ENCODE measurements at regions not wholly inside any gene's neighbourhood (a gene's known extent, or its start where the extent isn't known, plus 50 kb on each side); places are given as distances from the start of the nearest gene placed in this dataset.
"Not testable (repeated sequence)": the region's sequence is repeated elsewhere in the genome, so short reads cannot be mapped to it uniquely, and the experiment has no call there.

DNA sequence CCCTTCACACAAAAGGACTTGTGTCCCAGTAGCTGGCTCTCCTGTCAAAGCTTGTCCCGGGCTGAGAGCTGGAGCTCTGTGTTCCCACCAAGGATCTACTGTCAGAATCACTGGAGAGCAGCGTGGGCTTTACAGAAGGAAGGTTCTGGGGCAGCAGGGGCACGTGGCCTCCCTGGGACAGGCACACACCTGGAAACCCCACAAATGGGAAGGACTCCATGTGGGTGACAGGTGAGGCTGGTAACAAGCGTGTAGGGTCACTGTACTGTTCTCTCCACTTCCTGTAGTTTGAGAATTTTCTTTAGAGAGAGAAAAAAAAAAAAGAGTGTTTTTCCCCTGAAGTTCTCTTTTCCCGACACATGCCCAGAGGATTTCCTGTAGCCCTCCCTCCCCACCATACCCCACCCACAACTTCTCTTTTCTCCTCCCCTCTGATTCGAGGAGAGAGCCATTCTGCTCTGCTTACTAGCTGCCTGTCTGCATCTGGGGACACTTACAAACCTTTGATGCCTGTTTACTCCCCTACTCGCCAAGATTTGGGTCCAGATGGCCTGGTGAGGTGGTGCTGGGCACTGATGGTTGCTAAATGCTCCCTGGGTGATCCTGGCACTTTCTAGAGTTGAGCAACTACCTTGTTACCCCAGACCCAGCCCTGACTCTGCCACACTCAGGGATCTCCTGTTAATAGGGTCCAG is 84.1 kb upstream of the SIRPA start:
- no peak for DNase-seq (ENCODE audit: low read depth in 2 of 2)

DNA sequence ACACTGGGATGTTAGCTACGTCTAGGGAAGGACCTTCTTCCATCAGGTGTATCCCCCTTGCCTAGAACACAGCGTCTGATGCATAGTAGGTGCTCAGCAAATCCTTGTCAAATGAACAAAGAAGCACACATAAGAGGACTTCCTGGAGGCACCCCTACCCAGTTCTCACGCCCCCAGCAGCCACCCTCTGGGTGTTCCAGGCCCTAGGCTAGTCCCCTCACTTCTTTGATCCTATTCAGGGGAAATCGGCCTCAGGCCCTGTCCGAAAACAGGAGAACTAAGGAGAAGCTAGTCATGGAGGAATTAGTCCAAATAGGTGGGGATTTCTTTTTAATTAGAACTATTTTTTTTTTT is 84.7 kb upstream of the SIRPA start:
- no peak for DNase-seq (ENCODE audit: low read depth in 2 of 2)

DNA sequence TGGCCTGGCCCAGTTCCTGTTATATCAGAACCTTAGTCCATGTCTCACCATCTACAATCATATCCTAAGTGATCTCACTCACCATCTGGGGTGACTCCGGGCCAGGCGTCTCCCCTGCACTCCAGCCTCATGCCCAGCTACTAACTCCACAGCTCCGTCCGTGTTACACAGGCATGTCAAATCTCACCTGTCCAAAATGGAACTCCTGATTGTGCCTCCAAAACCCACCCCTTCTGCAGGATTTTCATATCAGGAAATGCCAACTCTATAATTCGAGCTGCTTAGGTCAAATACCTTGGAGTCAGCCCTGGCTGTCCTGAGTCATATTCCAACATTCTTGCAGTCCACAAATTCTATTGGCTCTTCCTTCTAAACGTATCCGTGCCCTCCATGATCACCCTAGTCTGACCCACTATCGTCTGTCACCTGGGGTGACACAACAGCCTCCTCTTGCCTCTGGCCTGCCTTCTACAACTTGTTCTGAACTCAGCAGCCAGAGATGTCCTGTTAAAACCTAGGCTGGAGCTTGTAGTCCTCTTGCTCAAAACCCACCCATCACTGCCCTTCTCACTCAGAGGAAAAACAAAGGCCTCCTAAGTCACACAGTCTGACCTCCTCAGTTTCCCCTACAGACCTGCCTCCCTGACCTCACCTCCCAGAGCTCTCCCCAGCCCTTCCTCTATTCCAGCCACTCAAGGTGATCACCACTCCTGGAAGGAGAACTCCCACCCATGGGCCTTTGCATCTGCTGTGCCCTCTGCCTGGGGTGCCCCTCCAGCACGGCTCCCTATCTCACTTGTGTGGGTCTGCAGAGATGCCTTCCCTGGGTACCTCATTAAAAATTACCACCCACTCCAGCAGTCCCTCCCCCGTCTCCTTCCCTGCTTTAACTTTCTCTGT is 85.3 kb upstream of the SIRPA start:
- no peak for DNase-seq (ENCODE audit: low read depth in 2 of 2)

DNA sequence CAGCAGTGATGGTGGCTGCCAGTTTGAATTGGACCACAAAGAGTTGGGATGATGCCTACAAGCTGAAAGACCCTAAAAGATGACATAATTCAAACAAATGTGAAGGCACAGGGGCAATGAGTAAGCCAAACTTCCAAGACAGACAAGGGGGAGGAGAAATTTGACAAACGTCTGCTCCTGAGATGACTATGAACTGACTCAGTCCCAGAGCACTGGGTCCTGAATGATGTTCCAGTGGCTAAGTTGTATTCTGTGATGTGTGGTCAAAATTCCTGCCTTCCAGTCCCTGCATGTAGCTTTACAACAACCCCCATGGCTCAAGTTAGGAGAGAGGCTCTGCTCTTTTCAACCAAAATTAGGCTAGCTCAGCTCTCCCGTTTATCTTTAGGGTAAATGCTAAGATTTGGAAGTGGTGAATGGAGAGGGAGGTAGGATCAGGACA is 86.1 kb upstream of the SIRPA start:
- no peak for DNase-seq (ENCODE audit: low read depth in 2 of 2)

DNA sequence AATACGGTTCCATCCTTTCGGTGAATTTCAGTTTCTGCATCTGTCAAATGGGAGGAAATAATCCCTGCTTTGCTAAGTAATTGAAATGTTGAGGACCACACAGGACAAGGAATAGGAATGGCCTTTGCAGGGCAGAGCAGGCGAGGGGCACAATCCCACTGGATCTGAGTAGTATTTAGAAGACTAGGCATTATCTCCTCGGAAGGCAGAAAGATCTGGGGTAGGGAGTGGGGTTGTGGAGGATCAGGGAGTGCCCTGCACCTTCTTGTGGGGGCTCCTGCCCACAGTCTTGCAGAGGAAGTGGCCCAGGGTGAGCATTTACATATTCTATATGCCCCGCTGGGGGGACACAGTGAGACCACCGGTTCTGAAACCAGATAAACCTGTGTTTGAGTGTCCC is 87.1 kb upstream of the SIRPA start:
- DNase-seq (ENCODE audit: low read depth in 2 of 2), result no peak

DNA sequence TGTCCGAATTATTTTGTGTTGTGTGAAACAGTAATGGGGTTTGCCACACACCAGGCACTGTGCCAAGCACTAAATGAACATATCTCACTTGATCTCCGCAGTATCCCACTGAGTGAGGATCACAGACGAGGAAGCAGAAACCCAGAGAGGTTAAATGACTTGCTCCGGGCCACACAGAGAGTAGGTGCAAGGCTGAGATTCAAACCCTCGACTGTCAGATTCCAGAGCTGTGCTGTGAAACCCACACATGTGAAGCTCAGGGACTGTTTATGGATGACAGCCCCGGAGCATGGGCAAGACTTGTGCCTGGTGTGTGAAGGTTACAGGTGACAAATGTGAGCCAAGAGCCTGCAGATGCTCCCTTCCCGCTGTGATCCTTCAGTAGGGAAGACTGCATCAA is 87.8 kb upstream of the SIRPA start:
- DNase-seq (ENCODE audit: low read depth in 2 of 2), result no peak

DNA sequence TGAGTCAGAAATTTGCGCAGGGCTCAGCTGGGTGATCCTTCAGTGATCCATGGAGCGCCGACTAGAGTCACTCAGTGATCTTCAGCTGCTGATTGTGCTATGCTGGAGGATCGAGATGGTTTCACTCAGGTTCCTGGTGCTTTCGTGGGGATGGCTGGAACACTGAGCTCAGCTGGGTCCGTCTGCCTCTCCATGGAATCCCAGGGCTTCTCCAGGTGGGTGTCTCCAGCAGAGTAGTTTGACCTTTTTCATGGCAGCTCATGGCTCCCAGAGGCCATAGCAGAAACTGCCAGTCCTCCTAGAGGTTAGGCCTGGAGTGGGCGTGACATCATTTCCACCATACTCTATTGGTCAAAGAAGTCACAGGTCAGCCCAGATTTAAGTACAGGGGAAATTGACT is 88.8 kb upstream of the SIRPA start:
- DNase-seq (ENCODE audit: low read depth in 2 of 2), result no peak

DNA sequence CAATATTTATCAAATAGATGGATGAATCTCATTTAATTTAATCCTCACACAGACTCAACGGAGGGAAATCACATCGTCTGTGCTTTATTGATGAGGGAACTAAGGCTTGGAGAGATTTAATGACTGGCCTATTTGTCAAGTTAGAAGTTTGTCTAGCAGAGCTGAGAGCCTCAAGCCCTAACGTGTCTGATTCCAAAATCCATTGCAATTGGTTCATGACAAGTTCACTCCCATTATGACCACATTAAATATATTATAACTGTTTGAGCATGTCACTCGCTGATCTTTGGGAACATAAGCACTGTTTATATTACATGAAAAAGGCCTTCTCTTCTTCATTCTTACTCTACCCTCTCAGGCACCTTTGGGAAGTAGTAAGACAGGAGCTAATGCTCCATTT is 89.4 kb upstream of the SIRPA start:
- DNase-seq (ENCODE audit: low read depth in 2 of 2), result no peak

DNA sequence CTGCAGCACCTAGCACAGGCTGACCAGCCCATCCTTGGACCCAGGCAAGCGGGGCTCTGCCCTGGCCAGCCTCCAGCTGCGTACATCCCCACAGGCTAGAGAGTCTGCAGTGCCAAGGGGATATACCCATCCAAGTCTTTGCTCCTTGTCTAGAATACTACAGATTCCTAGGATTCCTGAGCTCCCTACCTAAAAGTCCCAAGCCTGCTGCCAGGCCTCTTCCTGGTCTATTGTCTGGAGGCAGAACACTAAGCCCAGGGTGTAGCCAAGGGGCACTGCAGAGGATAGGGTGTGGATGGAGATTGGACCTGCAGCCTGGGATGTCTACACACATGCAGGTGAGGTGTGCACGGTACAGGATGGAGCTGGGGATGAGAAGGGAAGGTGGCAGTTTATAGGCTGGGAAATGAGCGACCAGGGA is 90.0 kb upstream of the SIRPA start:
- DNase-seq (ENCODE audit: low read depth in 2 of 2), result no peak

DNA sequence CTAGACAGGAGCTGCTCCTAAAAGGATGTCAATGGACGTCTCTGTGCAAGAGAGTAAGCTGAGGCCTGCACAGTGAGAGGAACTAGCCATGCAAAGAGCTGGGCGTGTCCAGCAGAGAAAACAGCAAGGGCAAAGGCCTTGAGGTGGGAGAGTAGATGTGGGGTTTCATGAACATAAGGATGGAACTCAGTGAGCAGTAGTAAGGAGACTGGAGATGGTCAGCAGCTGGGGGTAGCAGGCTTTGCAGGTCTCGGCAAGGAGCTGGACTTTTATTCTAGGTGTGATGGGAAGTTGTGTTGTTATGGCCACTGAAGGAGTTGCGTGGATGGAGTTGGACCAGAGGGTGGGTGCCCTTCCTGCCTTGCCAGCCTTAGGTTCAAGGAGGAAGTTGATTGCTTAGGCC is 90.7 kb upstream of the SIRPA start:
- DNase-seq (ENCODE audit: low read depth in 2 of 2), result no peak

DNA sequence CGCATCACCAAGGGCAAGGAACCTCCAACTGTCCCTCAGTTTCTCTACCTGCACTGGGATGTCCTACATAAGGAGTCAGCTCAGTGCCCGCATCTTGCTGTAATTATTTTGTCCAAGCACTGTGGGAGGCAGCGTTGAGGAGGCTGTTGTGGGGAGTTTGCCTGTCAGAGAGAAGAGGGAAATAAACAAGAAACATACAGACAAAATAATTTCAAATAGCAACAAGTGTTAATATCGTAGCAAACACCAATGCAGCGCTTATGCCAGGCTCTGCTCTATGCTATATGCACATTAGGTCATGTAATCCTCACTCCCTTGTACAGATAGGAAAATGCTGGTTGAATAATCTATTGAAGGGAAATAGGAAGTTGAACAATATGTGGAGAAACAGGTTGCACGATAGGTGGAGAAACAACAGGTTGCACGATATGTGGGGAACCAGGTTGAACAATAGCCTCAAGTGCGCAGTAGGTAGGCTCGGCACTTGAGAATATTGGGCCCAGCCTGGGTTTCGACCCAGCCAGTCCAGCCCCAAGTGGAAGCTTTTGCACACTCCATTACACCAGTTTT is 91.2 kb upstream of the SIRPA start:
- no peak for DNase-seq (ENCODE audit: low read depth in 2 of 2)

DNA sequence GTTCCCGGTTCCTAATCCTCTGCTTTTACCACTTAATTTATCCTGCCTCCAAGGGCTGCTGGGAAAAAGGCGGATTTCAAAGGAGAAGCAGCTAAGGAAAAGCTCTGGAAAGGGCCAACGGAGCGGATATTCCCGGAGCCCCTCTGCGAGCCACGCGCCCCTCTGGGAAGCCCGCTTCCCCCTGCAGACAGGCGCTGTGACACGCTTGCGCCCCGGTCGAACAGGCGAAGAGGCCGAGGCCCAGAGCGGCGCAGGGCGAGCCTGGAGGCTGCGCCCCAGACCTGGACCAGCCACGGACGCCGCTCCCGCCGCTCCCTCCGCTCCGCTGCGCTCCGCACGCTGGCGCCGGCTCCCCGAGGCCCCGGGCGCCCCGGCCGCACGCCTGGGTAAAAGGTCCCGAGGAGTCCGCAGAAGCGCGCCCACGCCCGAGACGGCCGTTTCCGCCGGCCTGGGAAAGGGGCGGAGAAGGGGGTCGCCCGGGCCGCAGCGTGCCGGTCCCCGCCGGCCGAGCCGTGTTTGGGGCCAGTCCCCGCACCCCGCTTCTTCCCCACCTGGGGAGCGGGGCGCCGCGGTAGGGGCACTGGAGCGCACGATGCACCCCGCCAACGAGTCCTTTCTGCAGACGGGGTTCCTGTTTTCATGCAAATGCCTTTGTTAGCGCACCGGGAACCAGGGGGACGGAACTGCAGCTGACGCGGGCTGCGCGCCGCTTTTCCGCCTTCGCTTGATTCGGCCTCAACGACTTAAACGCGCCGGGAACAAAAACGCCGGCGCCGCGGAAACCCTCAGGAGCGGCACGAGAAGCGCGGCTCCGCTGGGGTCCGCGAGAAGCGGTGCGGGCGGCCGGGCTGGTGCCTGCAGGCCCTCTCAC is 91.9 kb upstream of the SIRPA start:
- no peak for DNase-seq (ENCODE audit: low read depth in 2 of 2)

DNA sequence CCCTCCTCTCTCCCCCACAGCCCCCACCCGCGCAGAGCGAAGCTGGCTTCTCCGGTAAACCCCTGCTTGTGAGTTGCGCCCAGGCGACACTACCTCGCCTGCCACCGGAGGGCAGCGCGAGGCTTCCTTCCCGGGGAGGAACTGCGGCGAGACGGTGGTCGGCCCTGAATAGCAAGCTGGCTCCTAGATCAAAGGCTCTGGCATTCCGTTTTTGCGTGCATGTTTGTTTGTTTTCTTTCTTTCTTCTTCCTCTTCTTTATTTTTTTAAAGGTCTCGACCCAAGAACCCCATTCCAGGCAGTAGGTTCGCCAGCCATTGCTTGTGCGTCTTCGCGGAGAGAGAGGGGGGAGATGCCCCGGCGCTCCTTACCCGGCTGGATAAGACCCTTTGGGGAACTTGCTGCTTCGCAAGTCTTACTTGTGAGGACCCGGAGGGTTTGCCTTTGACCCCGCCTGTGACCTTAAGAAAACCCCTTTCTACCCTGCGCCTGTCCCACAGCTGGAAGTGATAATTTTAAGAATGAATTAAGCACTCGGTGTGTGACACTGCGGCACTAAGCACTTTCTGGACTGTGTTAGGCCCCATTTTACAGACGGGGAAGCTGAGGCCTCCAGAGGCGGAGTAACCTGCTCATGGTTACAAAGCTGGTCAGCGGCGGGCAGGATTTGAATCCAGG is 92.7 kb upstream of the SIRPA start:
- DNase-seq (ENCODE audit: low read depth in 2 of 2), result peak in 1 of 2 donors; percentile 34

DNA sequence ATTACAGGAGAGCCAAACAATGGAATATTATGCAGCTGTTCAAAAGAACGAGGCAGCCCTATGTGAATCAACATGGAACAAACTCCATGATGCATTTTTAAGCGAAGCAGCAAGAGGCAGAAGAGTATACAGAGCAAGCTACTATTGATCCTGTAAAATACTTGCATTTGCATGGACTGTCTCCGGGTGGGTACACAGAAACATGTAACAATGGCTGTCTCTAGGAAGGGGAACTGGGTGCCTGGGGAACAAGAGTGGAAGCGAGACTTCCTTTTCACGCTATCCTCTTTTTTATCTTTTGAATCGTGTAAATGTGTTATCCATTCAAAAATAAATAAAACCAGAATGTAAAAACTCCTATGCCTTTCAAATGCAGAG is 93.3 kb upstream of the SIRPA start:
- DNase-seq (ENCODE audit: low read depth in 2 of 2), result no peak

DNA sequence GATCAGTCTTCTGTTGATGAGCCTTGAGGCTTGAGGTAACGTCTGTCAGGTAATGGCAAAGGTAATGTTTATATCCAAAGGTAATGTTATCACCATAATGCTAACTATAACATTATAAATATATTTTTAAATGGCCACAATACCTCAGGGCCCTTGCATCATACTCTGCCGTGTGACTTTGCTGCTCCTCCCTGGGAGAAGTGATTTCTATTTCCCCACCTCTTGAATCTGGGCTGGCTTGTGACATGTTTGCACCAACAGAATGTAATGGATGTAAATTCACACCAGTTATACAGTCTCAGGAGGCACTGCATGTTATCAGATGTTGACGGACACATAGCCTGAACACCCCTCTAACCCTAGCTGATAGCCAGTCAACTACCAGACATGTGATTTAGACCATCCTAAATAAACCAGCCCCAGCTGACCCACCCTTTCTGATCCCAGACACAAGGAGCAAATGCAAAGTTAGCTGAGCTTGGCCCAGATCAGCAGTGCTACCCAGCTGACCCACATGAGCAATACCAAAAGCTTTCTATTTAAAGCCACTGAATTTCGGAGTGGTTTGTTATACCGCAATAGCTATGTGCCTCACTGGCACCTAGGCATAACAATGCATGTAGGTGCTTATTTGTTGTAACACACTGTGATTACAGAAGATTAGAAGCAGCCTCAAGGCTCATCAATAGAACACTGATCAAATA is 93.8 kb upstream of the SIRPA start:
- no peak for DNase-seq (ENCODE audit: low read depth in 2 of 2)

DNA sequence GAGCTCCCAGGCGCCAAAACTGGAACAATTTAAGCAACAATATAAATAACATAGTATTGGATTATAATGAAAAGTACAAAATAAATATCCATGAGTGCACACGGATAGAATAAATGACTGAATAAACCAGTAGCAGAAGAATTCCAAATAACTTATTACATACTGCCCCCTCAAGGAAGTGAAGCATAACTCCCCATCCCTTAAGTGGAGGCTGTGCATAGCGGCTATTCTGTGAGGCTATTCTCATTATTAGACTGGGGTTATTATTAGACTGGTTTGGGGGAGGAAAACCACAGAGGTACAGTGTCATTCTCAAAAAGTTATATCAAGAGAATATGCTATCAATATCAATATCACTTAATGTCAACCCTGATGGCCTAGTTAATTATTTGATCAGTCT is 94.4 kb upstream of the SIRPA start:
- no peak for DNase-seq (ENCODE audit: low read depth in 2 of 2)

DNA sequence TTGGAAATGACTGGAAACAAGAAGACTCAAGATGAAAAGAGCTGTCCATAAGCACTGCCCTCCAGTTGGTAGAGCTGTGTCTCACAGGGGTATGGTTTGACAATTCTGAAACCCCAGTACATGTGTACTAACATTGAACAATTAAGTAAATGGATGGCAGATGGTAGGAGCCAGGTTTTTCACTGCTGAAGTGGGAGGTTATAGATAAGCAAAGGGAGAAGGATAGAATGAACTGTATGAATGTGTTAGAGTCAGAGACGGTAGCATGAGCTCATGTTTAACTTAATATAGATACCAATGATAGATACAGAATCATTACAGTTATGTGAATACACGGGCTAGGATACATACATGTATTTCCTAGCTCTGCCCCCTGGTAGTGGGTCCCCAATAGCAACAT is 95.0 kb upstream of the SIRPA start:
- no peak for DNase-seq (ENCODE audit: low read depth in 2 of 2)

DNA sequence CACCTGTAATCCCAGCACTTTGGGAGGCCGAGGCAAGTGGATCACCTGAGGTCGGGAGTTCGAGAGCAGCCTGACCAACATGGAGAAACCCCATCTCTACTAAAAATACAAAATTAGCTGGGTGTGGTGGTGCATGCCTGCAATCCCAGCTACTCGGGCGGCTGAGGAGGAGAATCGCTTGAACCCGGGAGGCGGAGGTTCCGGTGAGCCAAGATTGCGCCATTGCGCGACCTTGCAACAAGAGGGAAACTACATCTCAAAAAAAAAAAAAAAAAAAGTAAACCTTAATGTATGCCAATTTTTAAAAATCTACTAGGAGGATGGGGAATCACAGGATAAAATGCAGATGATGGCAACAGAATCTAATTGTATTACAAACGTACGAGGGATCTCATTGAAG is 95.5 kb upstream of the SIRPA start:
- DNase-seq (ENCODE audit: low read depth in 2 of 2), result not testable (repeated sequence)

DNA sequence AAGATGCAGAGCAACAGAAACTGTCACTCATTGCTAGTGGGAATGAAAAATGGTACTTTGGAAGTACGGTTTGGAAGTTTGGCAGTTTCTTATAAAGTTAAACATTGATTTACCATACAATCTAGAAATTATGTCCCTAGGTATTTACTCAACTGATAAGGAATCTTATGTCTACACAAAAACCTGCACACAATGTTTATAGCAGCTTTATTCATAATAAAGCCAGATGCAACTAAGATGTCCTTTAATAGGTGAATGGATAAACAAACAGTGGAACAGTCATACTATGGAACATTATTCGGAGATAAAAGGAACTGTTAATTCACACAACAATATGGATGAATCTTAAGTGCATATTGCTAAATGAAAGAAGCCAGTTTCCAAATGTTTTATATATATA is 96.2 kb upstream of the SIRPA start:
- no peak for DNase-seq (ENCODE audit: low read depth in 2 of 2)

DNA sequence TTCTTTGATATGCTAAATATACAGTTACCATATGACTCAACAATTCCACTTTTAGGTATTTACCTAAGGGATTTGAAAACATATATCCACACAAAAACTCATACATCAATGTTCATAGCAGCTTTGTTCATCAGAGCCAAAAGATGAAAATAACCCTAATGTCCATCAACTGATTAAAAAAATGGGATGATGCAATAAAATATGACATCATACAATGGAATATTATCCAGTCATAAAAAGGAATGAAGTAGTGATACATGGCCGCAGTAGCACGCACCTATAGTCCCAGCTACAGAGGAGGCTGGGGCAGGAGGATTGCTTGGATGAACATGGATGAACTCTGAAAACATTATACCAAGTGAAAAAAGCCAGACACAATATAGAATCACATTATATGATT is 101.4 kb upstream of the SIRPA start:
- no peak for DNase-seq (ENCODE audit: low read depth in 2 of 2)

DNA sequence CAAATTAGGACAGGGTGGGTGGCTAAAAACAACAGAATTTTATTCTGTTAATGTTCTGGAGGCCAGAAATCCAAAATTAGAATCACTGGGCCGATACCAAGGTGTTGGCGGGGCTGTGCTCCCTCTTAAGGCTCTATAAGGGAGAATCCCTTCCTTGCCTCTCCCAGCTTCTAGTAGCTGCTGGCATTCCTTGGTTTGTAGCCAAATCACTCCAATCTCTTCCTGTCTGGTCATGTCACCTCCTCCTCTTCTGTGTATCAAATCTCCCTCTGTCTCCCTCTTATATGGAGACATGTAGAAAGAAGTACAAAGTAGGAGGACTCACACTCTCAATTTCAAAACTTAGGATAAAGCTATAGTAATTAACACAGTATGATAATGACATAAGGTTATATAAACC is 102.9 kb upstream of the SIRPA start:
- no peak for DNase-seq (ENCODE audit: low read depth in 2 of 2)

Measured in stimulated activated CD4-positive, alpha-beta T cell treated with anti-CD3 and anti-CD28 coated beads, Interleukin-1b, Interleukin-23, amount 100 ng/mL, for 4 hours (primary cell).